H1 (cell line): ENCODE measurements at regions not wholly inside any gene's neighbourhood (a gene's known extent, or its start where the extent isn't known, plus 50 kb on each side); places are given as distances from the start of the nearest gene placed in this dataset.

Experiments used
- CTCF ChIA-PET: fragments of 300-600 bp; sonication (Branson Sonifier 250); formaldehyde crosslinking; loops from one replicate; lab custom pipeline; 2021; ENCODE audit not compliant: partially characterized antibody; lab: Charles Lee
- POLR2A ChIA-PET: fragments of 300-600 bp; sonication (Branson Sonifier 250); formaldehyde crosslinking; loops from one replicate; lab custom pipeline; 2021; ENCODE audit warnings: inconsistent platforms; ENCODE audit not compliant: partially characterized antibody; lab: Charles Lee
- DNase-seq, 2 experiments: peaks; one replicate each; pipeline versions ENCODE4 v3.0.0 to v3.0.0-alpha.2; 2010 to 2022; ENCODE audit warnings: low spot score in 2 of 2, low read depth in 1 of 2, mixed read lengths in 1 of 2
- FAIRE-seq: peaks from 2 replicates; lab custom pipeline; 2011; peaks lifted over from hg19 to GRCh38; lab: Jason Lieb, UNC
- H2AFZ ChIP-seq: 2 replicates; pipeline ENCODE4 v1.8.1; 2012; ENCODE audit warnings: low read length, inconsistent platforms
- H2AK5ac ChIP-seq: 2 replicates; pipeline ENCODE4 v1.6.1; 2013; ENCODE audit warnings: low read depth, low read length
- H2BK120ac ChIP-seq: replicated peaks from 2 replicates; pipeline ENCODE3; 2013; ENCODE audit warnings: low read depth, low read length, inconsistent platforms
- H2BK12ac ChIP-seq: 2 replicates; pipeline ENCODE4 v1.6.1; 2013; ENCODE audit warnings: low read depth, low read length
- H2BK15ac ChIP-seq: 2 replicates; pipeline ENCODE4 v1.6.1; 2013; ENCODE audit warnings: low read length
- H2BK20ac ChIP-seq: 2 replicates; pipeline ENCODE4 v1.6.1; 2013; ENCODE audit warnings: low read length
- H2BK5ac ChIP-seq: 2 replicates; pipeline ENCODE4 v1.6.1; 2013; ENCODE audit warnings: low read depth, low read length
- H3K14ac ChIP-seq: 2 replicates; pipeline ENCODE4 v1.6.1; 2013; ENCODE audit warnings: inconsistent platforms; ENCODE audit not compliant: insufficient read length
- H3K18ac ChIP-seq: 2 replicates; pipeline ENCODE4 v1.6.1; 2013; ENCODE audit warnings: low read length; ENCODE audit errors: extremely low read depth
- H3K23ac ChIP-seq: 2 replicates; pipeline ENCODE4 v1.6.1; 2013; ENCODE audit warnings: inconsistent platforms; ENCODE audit not compliant: insufficient read length
- H3K23me2 ChIP-seq: 2 replicates; pipeline ENCODE4 v1.6.1; 2013; ENCODE audit warnings: low read depth, low read length
- H3K27ac ChIP-seq: 2 replicates; pipeline ENCODE4 v1.6.1; 2011; ENCODE audit warnings: low read depth, low read length, inconsistent platforms
- H3K27me3 ChIP-seq, 4 experiments: replicated peaks in 1 of 4; 1 replicate in 1 of 4; 2 replicates in 3 of 4; pipeline versions ENCODE4 v1.6.1 to v1.8.1; 2011 to 2013; ENCODE audit warnings: low read length in 3 of 4, mild to moderate bottlenecking in 3 of 4, inconsistent platforms in 2 of 4, mixed read lengths in 2 of 4, moderate library complexity in 1 of 4; ENCODE audit not compliant: control insufficient read depth in 3 of 4, insufficient read depth in 3 of 4; ENCODE audit errors: extremely low read depth in 1 of 4
- H3K36me3 ChIP-seq, 4 experiments: 2 replicates each; pipeline versions ENCODE4 v1.6.1 to v1.8.1; 2011 to 2013; ENCODE audit warnings: mild to moderate bottlenecking in 4 of 4, low read length in 3 of 4, moderate library complexity in 2 of 4, control low read depth in 1 of 4, inconsistent platforms in 1 of 4; ENCODE audit not compliant: insufficient read depth in 4 of 4, control insufficient read depth in 2 of 4
- H3K4ac ChIP-seq: replicated peaks from 2 replicates; pipeline ENCODE3; 2013; ENCODE audit warnings: low read length, low read depth, mixed read lengths, inconsistent platforms; ENCODE audit not compliant: insufficient read length
- H3K4me1 ChIP-seq, 4 experiments: replicated peaks in 1 of 4; 1 replicate in 1 of 4; 2 replicates in 3 of 4; pipeline versions ENCODE4 v1.6.1 to v1.8.1; 2011 to 2013; ENCODE audit warnings: low read length in 3 of 4, inconsistent platforms in 2 of 4, mixed read lengths in 1 of 4; ENCODE audit not compliant: insufficient read depth in 4 of 4, control insufficient read depth in 3 of 4
- H3K4me2 ChIP-seq, 2 experiments: 2 replicates each; pipeline versions ENCODE4 v1.6.1 to v1.8.1; 2011 to 2013; ENCODE audit warnings: low read depth in 2 of 2, low read length in 2 of 2, control low read depth in 1 of 2, inconsistent platforms in 1 of 2, mild to moderate bottlenecking in 1 of 2; ENCODE audit not compliant: insufficient read depth in 1 of 2
- H3K4me3 ChIP-seq, 4 experiments: fragments of 200-600, 300-600 bp in 1 of 4; sonication (generic), shearing (Covaris generic), sonication (Bioruptor Twin) in 1 of 4; 2 replicates each; pipeline versions ENCODE4 v1.5.1 to v1.8.1; 2011 to 2016; ENCODE audit warnings: low read length in 4 of 4, low read depth in 3 of 4, control low read depth in 2 of 4, inconsistent platforms in 2 of 4, mild to moderate bottlenecking in 2 of 4, mixed read lengths in 1 of 4, moderate library complexity in 1 of 4; ENCODE audit not compliant: insufficient read depth in 2 of 4; ENCODE audit errors: extremely low read depth in 1 of 4
- H3K56ac ChIP-seq: replicated peaks from 2 replicates; pipeline ENCODE3; 2013; ENCODE audit warnings: low read depth, mild to moderate bottlenecking, mixed read lengths, low read length, inconsistent platforms; ENCODE audit not compliant: insufficient read length
- H3K79me1 ChIP-seq: 2 replicates; pipeline ENCODE4 v1.6.1; 2013; ENCODE audit warnings: low read depth, low read length, control low read depth
- H3K79me2 ChIP-seq, 2 experiments: 2 replicates each; pipeline versions ENCODE4 v1.6.1 to v1.8.1; 2012 to 2013; ENCODE audit warnings: low read length in 2 of 2, mild to moderate bottlenecking in 2 of 2, inconsistent platforms in 1 of 2; ENCODE audit not compliant: insufficient read depth in 2 of 2, control insufficient read depth in 1 of 2
- H3K9ac ChIP-seq, 4 experiments: replicated peaks in 1 of 4; 1 replicate in 1 of 4; 2 replicates in 3 of 4; pipeline versions ENCODE4 v1.6.1 to v1.8.1; 2011 to 2013; ENCODE audit warnings: low read depth in 3 of 4, low read length in 3 of 4, control low read depth in 2 of 4, mild to moderate bottlenecking in 2 of 4, moderate library complexity in 2 of 4, inconsistent platforms in 1 of 4; ENCODE audit errors: extremely low read depth in 1 of 4
- H3K9me3 ChIP-seq, 2 experiments: 2 replicates each; pipeline versions ENCODE4 v1.6.1 to v1.8.1; 2012 to 2013; ENCODE audit warnings: mild to moderate bottlenecking in 2 of 2, moderate library complexity in 2 of 2, control low read depth in 1 of 2, inconsistent platforms in 1 of 2, low read depth in 1 of 2, low read length in 1 of 2, mixed read lengths in 1 of 2; ENCODE audit not compliant: insufficient read depth in 2 of 2
- H4K20me1 ChIP-seq, 2 experiments: replicated peaks in 1 of 2; 2 replicates each; pipeline versions ENCODE3 to v1.8.1; 2011 to 2013; ENCODE audit warnings: inconsistent platforms in 2 of 2, low read length in 2 of 2, mild to moderate bottlenecking in 1 of 2; ENCODE audit not compliant: insufficient read depth in 2 of 2, control insufficient read depth in 1 of 2
- H4K5ac ChIP-seq: 2 replicates; pipeline ENCODE4 v1.6.1; 2013; ENCODE audit warnings: low read length, low read depth, mixed read lengths, inconsistent platforms; ENCODE audit not compliant: insufficient read length
- H4K8ac ChIP-seq: 2 replicates; pipeline ENCODE4 v1.8.0; 2013; ENCODE audit warnings: mild to moderate bottlenecking, moderate library complexity, low read length, inconsistent platforms; ENCODE audit not compliant: insufficient read depth; ENCODE audit errors: extremely low read depth
- H4K91ac ChIP-seq: replicated peaks from 2 replicates; pipeline ENCODE3; 2013; ENCODE audit warnings: low read length, mixed read lengths, inconsistent platforms; ENCODE audit not compliant: insufficient read length
- ASH2L ChIP-seq: fragments of 200-600, 300-600 bp; sonication (generic); IDR thresholded peaks from one replicate; pipeline ENCODE4 v1.7.1; 2017; ENCODE audit warnings: low read length
- CBX8 ChIP-seq: fragments of 300-800, 300-1000 bp; sonication (generic); IDR thresholded peaks from 2 replicates; pipeline ENCODE4 v1.7.1; 2016; ENCODE audit warnings: low read depth, low read length, borderline replicate concordance
- CREB1 ChIP-seq: IDR thresholded peaks from 2 replicates; pipeline ENCODE4 v1.6.1; 2012; ENCODE audit warnings: inconsistent platforms
- EZH2 ChIP-seq: fragments of 200-600 bp; sonication (generic); IDR thresholded peaks from 2 replicates; pipeline ENCODE4 v1.7.1; 2012; ENCODE audit warnings: low read depth, mild to moderate bottlenecking, moderate library complexity, low read length, inconsistent platforms; ENCODE audit not compliant: severe bottlenecking
- GABPA ChIP-seq: IDR thresholded peaks from 2 replicates; pipeline ENCODE4 v1.6.1; 2011; ENCODE audit warnings: mild to moderate bottlenecking, low read length, moderate library complexity, borderline replicate concordance; ENCODE audit not compliant: insufficient read depth
- JUND ChIP-seq: IDR thresholded peaks from 2 replicates; pipeline ENCODE4 v1.6.1; 2011; ENCODE audit warnings: mild to moderate bottlenecking, improper control_type of control experiment, low read length
- KDM4A ChIP-seq: IDR thresholded peaks from one replicate; pipeline ENCODE4 v1.7.1; 2012; ENCODE audit warnings: low read depth, mild to moderate bottlenecking, moderate library complexity, low read length, inconsistent platforms; ENCODE audit not compliant: severe bottlenecking
- POLR2AphosphoS5 ChIP-seq: IDR thresholded peaks from 2 replicates; pipeline ENCODE4 v1.6.1; 2011; ENCODE audit warnings: low read depth, low read length
- RBBP5 ChIP-seq: IDR thresholded peaks from 2 replicates; pipeline ENCODE4 v1.7.1; 2012; ENCODE audit warnings: low read depth, mild to moderate bottlenecking, inconsistent platforms, low read length, moderate library complexity, borderline replicate concordance
- RXRA ChIP-seq: IDR thresholded peaks from 2 replicates; pipeline ENCODE4 v1.6.1; 2011; ENCODE audit warnings: low read depth, mild to moderate bottlenecking, low read length, moderate library complexity; ENCODE audit not compliant: insufficient read depth
- SIRT6 ChIP-seq: IDR thresholded peaks from one replicate; pipeline ENCODE4 v1.7.1; 2012; ENCODE audit warnings: low read length, inconsistent platforms
- SIX5 ChIP-seq: IDR thresholded peaks from 2 replicates; pipeline ENCODE4 v1.6.1; 2011; ENCODE audit warnings: mild to moderate bottlenecking, low read depth, low read length
- SP2 ChIP-seq: IDR thresholded peaks from 2 replicates; pipeline ENCODE4 v1.6.1; 2012; ENCODE audit warnings: mild to moderate bottlenecking, low read length, inconsistent platforms
- TBP ChIP-seq: IDR thresholded peaks from 2 replicates; pipeline ENCODE4 v1.6.1; 2011; ENCODE audit warnings: low read depth, low read length, improper control_type of control experiment
- USF2 ChIP-seq: IDR thresholded peaks from 2 replicates; pipeline ENCODE4 v1.6.1; 2011; ENCODE audit warnings: low read length, improper control_type of control experiment
- YY1 ChIP-seq: IDR thresholded peaks from 2 replicates; pipeline ENCODE4 v1.6.1; 2011; ENCODE audit warnings: low read depth, mild to moderate bottlenecking, low read length
- WGBS, 2 experiments: shearing (Covaris generic) in 1 of 2; methylation state at CpG; one replicate each; pipeline versions ENCODE4 v1.1.6 to v1.1.7; 2013 to 2015; ENCODE audit warnings: low lambda C conversion rate in 2 of 2, mixed read lengths in 2 of 2, inconsistent platforms in 1 of 2, low coverage in 1 of 2, missing lambda C conversion rate in 1 of 2; ENCODE audit not compliant: insufficient replicate concordance in 2 of 2, insufficient coverage in 1 of 2, insufficient read length in 1 of 2; ENCODE audit errors: extremely low coverage in 1 of 2, missing lambda C conversion rate in 1 of 2; 5-methylcytosine and 5-hydroxymethylcytosine counted together

- no peaks in the 10 kb centered on the region for H3K4me1 ChIP-seq
- POLR2A ChIA-PET, result no interaction called here
- TF ChIP-seq ASH2L, result no peak
- no peak for TF ChIP-seq SP2
- no peak for TF ChIP-seq SIX5
- TF ChIP-seq KDM4A, result no peak
- TF ChIP-seq POLR2AphosphoS5, result no peak
- TF ChIP-seq CREB1, result no peak
- TF ChIP-seq RBBP5, result no peak
- no peak for TF ChIP-seq GABPA
- no peak for TF ChIP-seq YY1
- TF ChIP-seq EZH2, result no peak
- TF ChIP-seq JUND, result no peak
- no peak for TF ChIP-seq SIRT6
- no peak for TF ChIP-seq CBX8
- TF ChIP-seq USF2, result no peak
- no peak for TF ChIP-seq RXRA
- no peak for TF ChIP-seq TBP
Measured at GRCh38 chr1:87897481-87897880, 568.8 kb downstream of the LMO4 start.

More at GRCh38 chr1:87897481-87897880, 568.8 kb downstream of the LMO4 start:
- H3K4me3 ChIP-seq, result no peak overlapping the region
- H4K20me1 ChIP-seq, result no peaks in the 10 kb centered on the region
- no peak overlapping the region for H4K8ac ChIP-seq
- CTCF ChIA-PET, result no interaction called here
- H2BK15ac ChIP-seq, result no peak overlapping the region
- H3K56ac ChIP-seq, result no peak overlapping the region
- H2AK5ac ChIP-seq, result no peak overlapping the region
- 93% methylated on average over 1 of the region's 1 CpG; no CpG with 5 or more reads in 1 of the 2 experiments for WGBS, 2 experiments
- H2AFZ ChIP-seq, result no peak overlapping the region
- H3K79me2 ChIP-seq, result no peaks in the 10 kb centered on the region
- H3K27me3 ChIP-seq, result no peaks in the 10 kb centered on the region
- no peak overlapping the region for H3K23ac ChIP-seq
- H4K5ac ChIP-seq, result no peak overlapping the region
- no peaks in the 10 kb centered on the region for H3K79me1 ChIP-seq
- DNase-seq (no peak), FAIRE-seq (no peak)
- H4K91ac ChIP-seq, result no peak overlapping the region
- H3K18ac ChIP-seq, result no peak overlapping the region
- H3K36me3 ChIP-seq, result no peaks in the 10 kb centered on the region
- no peak overlapping the region for H2BK5ac ChIP-seq
- no peak overlapping the region for H3K27ac ChIP-seq
- H2BK12ac ChIP-seq, result no peak overlapping the region
- H3K4me2 ChIP-seq, result no peak overlapping the region
- no peaks in the 10 kb centered on the region for H3K9me3 ChIP-seq
- no peak overlapping the region for H2BK20ac ChIP-seq
- H3K23me2 ChIP-seq, result no peaks in the 10 kb centered on the region
- no peak overlapping the region for H3K4ac ChIP-seq
- H3K14ac ChIP-seq, result no peak overlapping the region
- H3K9ac ChIP-seq, result no peak overlapping the region
- no peak overlapping the region for H2BK120ac ChIP-seq
